GM23338 (cell line): ENCODE measurements at regions not wholly inside any gene's neighbourhood (a gene's known extent, or its start where the extent isn't known, plus 50 kb on each side); places are given as distances from the start of the nearest gene placed in this dataset.

Experiments
- ATAC-seq: fragments of 200-7000 bp; cut with Tn5 transposase; 3 replicates; pipeline ENCODE4 v1.9.1; 2020
- DNase-seq: peaks from one replicate; pipeline ENCODE4 v3.0.0-alpha.2; 2015; ENCODE audit warnings: low spot score
- H2AFZ ChIP-seq: fragments of 200-600 bp; sonication (generic); 2 replicates; pipeline ENCODE4 v1.8.0; 2016; ENCODE audit warnings: antibody characterized with exemption, mild to moderate bottlenecking, moderate library complexity
- H3F3A ChIP-seq: fragments of 200-600 bp; sonication (generic); replicated peaks from 2 replicates; pipeline ENCODE4 v1.8.0; 2017; ENCODE audit warnings: antibody characterized with exemption, mixed run types, low read depth
- H3K27ac ChIP-seq: fragments of 200-600 bp; sonication (generic); 2 replicates; pipeline ENCODE4 v1.6.1; 2016; ENCODE audit warnings: low read depth
- H3K27me3 ChIP-seq: fragments of 200-600 bp; sonication (generic); 2 replicates; pipeline ENCODE4 v1.8.0; 2016; ENCODE audit warnings: mild to moderate bottlenecking, mixed run types, moderate library complexity; ENCODE audit not compliant: insufficient read depth
- H3K36me3 ChIP-seq: fragments of 200-600 bp; sonication (generic); 2 replicates; pipeline ENCODE4 v1.8.0; 2016; ENCODE audit warnings: mild to moderate bottlenecking; ENCODE audit not compliant: insufficient read depth
- H3K4me1 ChIP-seq: fragments of 200-600 bp; sonication (generic); 2 replicates; pipeline ENCODE4 v1.8.0; 2016; ENCODE audit warnings: mild to moderate bottlenecking, moderate library complexity; ENCODE audit not compliant: insufficient read depth
- H3K4me2 ChIP-seq: fragments of 200-600 bp; sonication (generic); 2 replicates; pipeline ENCODE4 v1.7.1; 2017; ENCODE audit warnings: mixed run types
- H3K4me3 ChIP-seq: fragments of 200-600 bp; sonication (generic); 2 replicates; pipeline ENCODE4 v1.6.1; 2016; ENCODE audit warnings: mixed run types
- H3K79me2 ChIP-seq: fragments of 200-600 bp; sonication (generic); replicated peaks from 2 replicates; pipeline ENCODE4 v1.8.0; 2017; ENCODE audit warnings: mild to moderate bottlenecking; ENCODE audit not compliant: insufficient read depth
- H3K9me2 ChIP-seq: fragments of 200-600 bp; sonication (generic); 2 replicates; pipeline ENCODE4 v1.8.0; 2017; ENCODE audit not compliant: insufficient read depth
- H4K20me1 ChIP-seq: fragments of 200-600 bp; sonication (generic); replicated peaks from 2 replicates; pipeline ENCODE4 v1.8.0; 2017; ENCODE audit warnings: mild to moderate bottlenecking; ENCODE audit not compliant: insufficient read depth
- H3K27ac Mint-ChIP-seq: 2 replicates; pipeline ENCODE4 v1.8.0; 2020; ENCODE audit warnings: inconsistent platforms, mild to moderate bottlenecking, moderate library complexity, mixed read lengths
- H3K27me3 Mint-ChIP-seq: 3 replicates; pipeline ENCODE4 v1.8.0; 2022; ENCODE audit warnings: low read depth, mild to moderate bottlenecking, moderate library complexity, mixed read lengths, inconsistent platforms; ENCODE audit not compliant: insufficient read depth, poor library complexity
- H3K36me3 Mint-ChIP-seq: 3 replicates; pipeline ENCODE4 v1.8.0; 2021; ENCODE audit warnings: low read depth, mild to moderate bottlenecking, inconsistent platforms, moderate library complexity, mixed read lengths
- H3K4me1 Mint-ChIP-seq: 3 replicates; pipeline ENCODE4 v1.8.0; 2020; ENCODE audit warnings: mild to moderate bottlenecking, inconsistent platforms, mixed read lengths
- H3K4me3 Mint-ChIP-seq: 3 replicates; pipeline ENCODE4 v1.8.0; 2021; ENCODE audit warnings: moderate library complexity, mild to moderate bottlenecking, inconsistent platforms, mixed read lengths
- H3K9me3 Mint-ChIP-seq: 3 replicates; pipeline ENCODE4 v1.8.0; 2020; ENCODE audit warnings: moderate library complexity, mild to moderate bottlenecking, inconsistent platforms, mixed read lengths
- CTCF ChIP-seq, 2 experiments: fragments of 200-600 bp in 1 of 2; sonication (generic) in 1 of 2; conservative IDR thresholded peaks; 2 replicates each; pipeline versions ENCODE4 v1.5.1 to v1.6.1; 2016 to 2017; ENCODE audit warnings: antibody characterized with exemption in 2 of 2, low read depth in 2 of 2, mild to moderate bottlenecking in 2 of 2, moderate library complexity in 1 of 2
- POLR2AphosphoS5 ChIP-seq: IDR thresholded peaks from 2 replicates; pipeline ENCODE4 v1.6.1; 2016; ENCODE audit warnings: antibody characterized with exemption, low read depth
- REST ChIP-seq: IDR thresholded peaks from one replicate; pipeline ENCODE4 v1.6.1; 2018; ENCODE audit warnings: antibody characterized with exemption; ENCODE audit not compliant: unreplicated experiment
- STAT1 ChIP-seq: IDR thresholded peaks from one replicate; pipeline ENCODE4 v1.6.1; 2016; ENCODE audit warnings: antibody characterized with exemption; ENCODE audit not compliant: unreplicated experiment
- ZNF331 ChIP-seq: fragments of 250-450 bp; sonication (Bioruptor Pico); IDR thresholded peaks from 2 replicates; pipeline ENCODE4 v1.5.0; 2020; ENCODE audit warnings: low read depth, mild to moderate bottlenecking, moderate library complexity
- ZNF462 ChIP-seq: fragments of 250-450 bp; sonication (Bioruptor Pico); IDR thresholded peaks from 2 replicates; pipeline ENCODE4 v1.5.0; 2020; ENCODE audit warnings: mild to moderate bottlenecking, moderate library complexity

GRCh38 chr2:238742066-238742465 lies 105.8 kb upstream of the TWIST2 start (continued):
- TF ChIP-seq ZNF462 (CRISPR knock-in tag): no peak
- TF ChIP-seq CTCF (conservative IDR thresholded peaks at IDR 0.05; ENCODE audit: low read depth in 2 of 2): no peak

GRCh38 chr2:238742664-238743063 lies 105.2 kb upstream of the TWIST2 start:
- no peak overlapping the region for H3K4me3 Mint-ChIP-seq
- no peak overlapping the region for H3K27ac ChIP-seq
- no peak for DNase-seq
- H3K27me3 Mint-ChIP-seq: peaks cover 2% of the 10 kb centered on the region
- H3K9me3 Mint-ChIP-seq: peaks cover 8% of the 10 kb centered on the region; the same call in 2 of the 3 replicates
- H4K20me1 ChIP-seq: no peaks in the 10 kb centered on the region
- H3K27me3 ChIP-seq: no peaks in the 10 kb centered on the region
- H3K9me2 ChIP-seq: peaks cover 12% of the 10 kb centered on the region; the same call in 1 of the 2 replicates
- 0 out of 2 replicates have a peak, but pooled peaks cover 2% of the 10 kb centered on the region for H3F3A ChIP-seq
- no peak overlapping the region for H3K27ac Mint-ChIP-seq
- no peak overlapping the region for H3K4me2 ChIP-seq
- no peaks in the 10 kb centered on the region for H3K4me1 ChIP-seq
- H3K79me2 ChIP-seq: no peaks in the 10 kb centered on the region
- no peaks in the 10 kb centered on the region for H3K36me3 ChIP-seq
- no peaks in the 10 kb centered on the region for H3K4me1 Mint-ChIP-seq
- H3K4me3 ChIP-seq: no peak overlapping the region
- no peaks in the 10 kb centered on the region for H3K36me3 Mint-ChIP-seq
- ATAC-seq: no peak
- no peak overlapping the region for H2AFZ ChIP-seq
- TF ChIP-seq POLR2AphosphoS5 (no peak), CTCF (conservative IDR thresholded peaks at IDR 0.05; ENCODE audit: low read depth in 2 of 2) (no peak), ZNF331 (CRISPR knock-in tag) (no peak), STAT1 (no peak), REST (no peak)
